HG02678 (cell line): ENCODE measurements at regions not wholly inside any gene's neighbourhood (a gene's known extent, or its start where the extent isn't known, plus 50 kb on each side); places are given as distances from the start of the nearest gene placed in this dataset.

Experiments
- ATAC-seq: cut with Tn5 transposase; IDR thresholded peaks from one replicate; pipeline ENCODE4 v1.9.1; 2021; ENCODE audit warnings: mild to moderate bottlenecking, moderate library complexity; ENCODE audit not compliant: unreplicated experiment

GRCh38 chr3:24740326-24740725, 245.7 kb upstream of the THRB start:
- no peak for ATAC-seq

- no peak for ATAC-seq
Measured at GRCh38 chr3:24741506-24741905, 246.9 kb upstream of the THRB start.

GRCh38 chr3:24748520-24748919, 253.9 kb upstream of the THRB start:
- ATAC-seq = no peak

- ATAC-seq = no peak
Measured at GRCh38 chr3:24751020-24751419, 256.4 kb upstream of the THRB start.

GRCh38 chr3:24756101-24756888, 261.6 kb upstream of the THRB start:
- ATAC-seq = no peak

GRCh38 chr3:24763393-24763792, 268.7 kb upstream of the THRB start:
- ATAC-seq = no peak

- no peak for ATAC-seq
Measured at GRCh38 chr3:24764236-24764915, 269.7 kb upstream of the THRB start.

GRCh38 chr3:24765399-24765798, 270.7 kb upstream of the THRB start:
- ATAC-seq = no peak

GRCh38 chr3:24769918-24770317, 275.3 kb upstream of the THRB start:
- no peak for ATAC-seq

- ATAC-seq = peak; percentile 77
Measured at GRCh38 chr3:24773798-24774197, 279.1 kb upstream of the THRB start.

GRCh38 chr3:24780991-24781390, 286.3 kb upstream of the THRB start:
- no peak for ATAC-seq

- ATAC-seq = no peak
Measured at GRCh38 chr3:24781454-24781853, 286.8 kb upstream of the THRB start.

GRCh38 chr3:24793896-24794295, 299.2 kb upstream of the THRB start:
- no peak for ATAC-seq

GRCh38 chr3:24802614-24803013, 308.0 kb upstream of the THRB start:
- peak; percentile 92 for ATAC-seq

- no peak for ATAC-seq
Measured at GRCh38 chr3:24804095-24804494, 309.4 kb upstream of the THRB start.

- ATAC-seq = no peak
Measured at GRCh38 chr3:24810881-24811280, 316.2 kb upstream of the THRB start.

- no peak for ATAC-seq
Measured at GRCh38 chr3:24812116-24812515, 317.5 kb upstream of the THRB start.

GRCh38 chr3:24818055-24818454, 323.4 kb upstream of the THRB start:
- ATAC-seq = no peak

- ATAC-seq = no peak
Measured at GRCh38 chr3:24828011-24828410, 333.4 kb upstream of the THRB start.

GRCh38 chr3:24828551-24828950, 333.9 kb upstream of the THRB start:
- ATAC-seq = no peak

GRCh38 chr3:24829011-24829581, 334.4 kb upstream of the THRB start:
- ATAC-seq = peak; percentile 47

GRCh38 chr3:24829629-24830229, 335.1 kb upstream of the THRB start:
- no peak for ATAC-seq
